Thymus (tissue), 11 donors: ENCODE measurements at regions not wholly inside any gene's neighbourhood (a gene's known extent, or its start where the extent isn't known, plus 50 kb on each side); places are given as distances from the start of the nearest gene placed in this dataset.
"Not testable (repeated sequence)": the region's sequence is repeated elsewhere in the genome, so short reads cannot be mapped to it uniquely, and the experiment has no call there.

Experiments used
- DNase-seq, 9 donors: peaks; one replicate each; pipeline ENCODE4 v3.0.0-alpha.2; 2013; ENCODE audit warnings: low spot score in 9 of 9, low read depth in 6 of 9, missing footprints in 1 of 9
- H3K27ac ChIP-seq, 2 donors: one replicate each; pipeline ENCODE4 v1.5.1; 2013; ENCODE audit warnings: control low read depth in 1 of 2, low read depth in 1 of 2, low read length in 1 of 2, mild to moderate bottlenecking in 1 of 2, moderate library complexity in 1 of 2
- H3K27me3 ChIP-seq, 2 donors: one replicate each; pipeline ENCODE4 v1.5.1; 2013; ENCODE audit warnings: low read length in 1 of 2; ENCODE audit not compliant: control insufficient read depth in 2 of 2, insufficient read depth in 1 of 2
- H3K36me3 ChIP-seq, 2 donors: one replicate each; pipeline ENCODE4 v1.5.1; 2013; ENCODE audit warnings: low read length in 1 of 2, mild to moderate bottlenecking in 1 of 2, moderate library complexity in 1 of 2; ENCODE audit not compliant: control insufficient read depth in 2 of 2, insufficient read depth in 2 of 2
- H3K4me1 ChIP-seq, 2 donors: one replicate each; pipeline ENCODE4 v1.5.1; 2013; ENCODE audit warnings: low read length in 2 of 2; ENCODE audit not compliant: control insufficient read depth in 2 of 2, insufficient read depth in 2 of 2
- H3K4me3 ChIP-seq, 2 donors: one replicate each; pipeline ENCODE4 v1.5.1; 2013; ENCODE audit warnings: low read length in 2 of 2, control low read depth in 1 of 2, mild to moderate bottlenecking in 1 of 2
- H3K9me3 ChIP-seq, 2 donors: one replicate each; pipeline ENCODE4 v1.5.1; 2013; ENCODE audit warnings: low read length in 1 of 2, mild to moderate bottlenecking in 1 of 2; ENCODE audit not compliant: control insufficient read depth in 2 of 2, insufficient read depth in 1 of 2
- WGBS: extraction: QIAGEN DNeasy Blood & Tissue Kit; methylation state at CpG from one replicate; pipeline ENCODE4 v1.1.7; 2013; 5-methylcytosine and 5-hydroxymethylcytosine counted together
- donor health status: healthy.

- no peaks in the 10 kb centered on the region for H3K9me3 ChIP-seq
- no peak overlapping the region for H3K27ac ChIP-seq
- H3K36me3 ChIP-seq = no peaks in the 10 kb centered on the region
- no peaks in the 10 kb centered on the region for H3K27me3 ChIP-seq
- no peak overlapping the region for H3K4me3 ChIP-seq
- no peak for DNase-seq
- WGBS = 95% methylated on average over 8 of the region's 8 CpGs
- no peaks in the 10 kb centered on the region for H3K4me1 ChIP-seq
These were observed 104.7 kb upstream of the SRSF6 start for GRCh38 chr20:43352996-43353395.

GRCh38 chr20:43350694-43351093 is 107.0 kb upstream of the SRSF6 start:
- DNase-seq, H3K27me3 ChIP-seq, H3K36me3 ChIP-seq, H3K4me3 ChIP-seq, H3K27ac ChIP-seq, H3K9me3 ChIP-seq, H3K4me1 ChIP-seq: not testable (repeated sequence)
- WGBS = 97% methylated on average over 3 of the region's 3 CpGs

GRCh38 chr20:43349841-43350240 is 107.9 kb upstream of the SRSF6 start:
- Histone ChIP-seq H3K36me3 (no peaks in the 10 kb centered on the region), H3K4me3 (no peak overlapping the region), H3K9me3 (no peaks in the 10 kb centered on the region), H3K4me1 (no peaks in the 10 kb centered on the region), H3K27ac (no peak overlapping the region), H3K27me3 (no peaks in the 10 kb centered on the region)
- DNase-seq = no peak
- 90% methylated on average over 2 of the region's 2 CpGs for WGBS

- H3K4me1 ChIP-seq, H3K9me3 ChIP-seq, H3K27ac ChIP-seq, H3K36me3 ChIP-seq, DNase-seq, H3K27me3 ChIP-seq, H3K4me3 ChIP-seq: not testable (repeated sequence)
- 94% methylated on average over 5 of the region's 5 CpGs for WGBS
These were observed 109.9 kb upstream of the SRSF6 start for GRCh38 chr20:43347839-43348238.

GRCh38 chr20:43345676-43346075 is 112.0 kb upstream of the SRSF6 start:
- Histone ChIP-seq H3K27ac (no peak overlapping the region), H3K36me3 (no peaks in the 10 kb centered on the region), H3K4me3 (no peak overlapping the region), H3K27me3 (no peaks in the 10 kb centered on the region), H3K9me3 (no peaks in the 10 kb centered on the region), H3K4me1 (no peaks in the 10 kb centered on the region)
- DNase-seq = no peak
- 81% methylated on average over 8 of the region's 8 CpGs for WGBS

GRCh38 chr20:43341511-43341910 is 116.2 kb upstream of the SRSF6 start:
- Histone ChIP-seq H3K27me3 (no peaks in the 10 kb centered on the region), H3K36me3 (no peaks in the 10 kb centered on the region), H3K4me3 (no peak overlapping the region), H3K9me3 (peaks cover 0 to 9% of the 10 kb centered on the region in 2 donors), H3K27ac (no peak overlapping the region), H3K4me1 (no peaks in the 10 kb centered on the region)
- DNase-seq = no peak
- WGBS = 94% methylated on average over 5 of the region's 5 CpGs

- no peaks in the 10 kb centered on the region for H3K27me3 ChIP-seq
- H3K36me3 ChIP-seq = no peaks in the 10 kb centered on the region
- WGBS = 94% methylated on average over 7 of the region's 7 CpGs
- no peaks in the 10 kb centered on the region for H3K4me1 ChIP-seq
- no peak overlapping the region for H3K4me3 ChIP-seq
- H3K27ac ChIP-seq = no peak overlapping the region
- no peak for DNase-seq
- H3K9me3 ChIP-seq = peaks cover 2 to 16% of the 10 kb centered on the region in 2 donors
These were observed 120.7 kb upstream of the SRSF6 start for GRCh38 chr20:43337036-43337435.

- H3K9me3 ChIP-seq = peaks cover 2 to 16% of the 10 kb centered on the region in 2 donors
These were observed 123.6 kb upstream of the SRSF6 start for GRCh38 chr20:43334080-43334479.

GRCh38 chr20:43331906-43332305 is 125.8 kb upstream of the SRSF6 start:
- Histone ChIP-seq H3K4me3 (no peak overlapping the region), H3K27me3 (no peaks in the 10 kb centered on the region), H3K36me3 (no peaks in the 10 kb centered on the region), H3K9me3 (peaks cover 2 to 11% of the 10 kb centered on the region in 2 donors), H3K4me1 (no peaks in the 10 kb centered on the region), H3K27ac (no peak overlapping the region)
- WGBS = 91% methylated on average over 13 of the region's 13 CpGs
- DNase-seq = no peak

More at GRCh38 chr20:43334080-43334479, 123.6 kb upstream of the SRSF6 start:
- Histone ChIP-seq H3K27ac (no peak overlapping the region), H3K36me3 (no peaks in the 10 kb centered on the region), H3K4me3 (no peak overlapping the region), H3K4me1 (no peaks in the 10 kb centered on the region), H3K27me3 (no peaks in the 10 kb centered on the region)
- DNase-seq = no peak
- 97% methylated on average over 4 of the region's 4 CpGs for WGBS

GRCh38 chr20:43328697-43329096 is 129.0 kb upstream of the SRSF6 start:
- no peak for DNase-seq
- H3K36me3 ChIP-seq = no peaks in the 10 kb centered on the region
- WGBS = 93% methylated on average over 1 of the region's 1 CpG
- H3K27me3 ChIP-seq = no peaks in the 10 kb centered on the region
- H3K4me1 ChIP-seq = no peaks in the 10 kb centered on the region
- H3K9me3 ChIP-seq = no peaks in the 10 kb centered on the region
- H3K4me3 ChIP-seq = no peak overlapping the region
- H3K27ac ChIP-seq = no peak overlapping the region
